Embryonic facial prominence (tissue), 1 donor: ENCODE measurements at regions not wholly inside any gene's neighbourhood (a gene's known extent, or its start where the extent isn't known, plus 50 kb on each side); places are given as distances from the start of the nearest gene placed in this dataset.

Experiments used
- DNase-seq: peaks from one replicate; pipeline ENCODE4 v3.0.0-alpha.2; 2016; ENCODE audit errors: extremely low spot score

DNA sequence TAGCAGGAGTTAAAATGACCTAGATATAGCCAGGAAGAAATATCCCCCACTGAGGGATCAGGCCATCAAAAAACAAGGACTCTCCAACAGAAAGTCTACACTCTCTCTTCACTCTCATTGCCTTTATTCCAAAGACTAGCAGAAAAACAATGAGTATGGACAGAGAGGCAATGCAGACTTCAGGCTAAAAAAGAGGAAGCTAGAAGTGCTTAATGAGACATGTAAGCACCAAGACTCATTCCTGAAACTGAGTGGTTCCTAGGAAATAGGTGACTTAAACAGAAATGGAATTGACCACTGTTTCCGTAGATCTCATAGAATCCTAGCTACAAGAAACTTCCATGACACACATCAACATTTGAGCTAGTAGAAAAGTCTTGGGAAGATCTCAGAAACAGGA is 387.3 kb downstream of the KDM5D start:
- no peak for DNase-seq

DNA sequence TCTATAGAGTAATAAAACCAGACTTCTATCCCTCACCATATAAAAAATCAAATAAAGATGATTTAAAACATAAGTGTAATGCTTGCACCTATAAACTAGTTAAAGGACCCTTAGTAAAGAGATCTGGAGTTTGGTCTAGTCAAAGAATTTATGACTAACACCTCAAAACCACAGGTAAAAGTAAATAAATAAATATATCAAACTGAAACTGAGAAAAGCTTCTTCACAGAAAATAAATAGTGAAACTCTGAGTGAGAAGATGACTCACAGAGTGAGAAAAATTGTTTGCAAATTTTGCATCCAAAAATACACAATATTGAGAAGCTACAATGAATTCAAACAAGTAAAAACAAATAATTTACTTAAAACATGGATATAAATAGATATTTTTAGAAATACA is 387.8 kb downstream of the KDM5D start:
- no peak for DNase-seq

DNA sequence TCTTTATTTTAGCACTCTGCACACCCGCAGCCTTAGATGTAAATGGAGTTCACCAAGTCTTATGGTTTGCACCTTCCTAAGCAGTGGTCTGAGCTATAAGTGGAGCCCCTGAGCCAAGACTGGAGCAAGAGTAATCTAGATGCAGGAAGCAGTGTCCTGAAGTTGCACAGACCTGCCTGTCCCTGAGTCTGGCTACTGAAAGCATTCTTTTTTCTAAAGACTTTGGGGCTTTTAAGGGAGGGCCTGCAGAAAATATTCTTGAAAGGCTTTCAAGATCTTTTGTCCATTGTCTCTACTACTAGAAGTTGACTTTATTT is 389.7 kb downstream of the KDM5D start:
- DNase-seq = no peak

DNA sequence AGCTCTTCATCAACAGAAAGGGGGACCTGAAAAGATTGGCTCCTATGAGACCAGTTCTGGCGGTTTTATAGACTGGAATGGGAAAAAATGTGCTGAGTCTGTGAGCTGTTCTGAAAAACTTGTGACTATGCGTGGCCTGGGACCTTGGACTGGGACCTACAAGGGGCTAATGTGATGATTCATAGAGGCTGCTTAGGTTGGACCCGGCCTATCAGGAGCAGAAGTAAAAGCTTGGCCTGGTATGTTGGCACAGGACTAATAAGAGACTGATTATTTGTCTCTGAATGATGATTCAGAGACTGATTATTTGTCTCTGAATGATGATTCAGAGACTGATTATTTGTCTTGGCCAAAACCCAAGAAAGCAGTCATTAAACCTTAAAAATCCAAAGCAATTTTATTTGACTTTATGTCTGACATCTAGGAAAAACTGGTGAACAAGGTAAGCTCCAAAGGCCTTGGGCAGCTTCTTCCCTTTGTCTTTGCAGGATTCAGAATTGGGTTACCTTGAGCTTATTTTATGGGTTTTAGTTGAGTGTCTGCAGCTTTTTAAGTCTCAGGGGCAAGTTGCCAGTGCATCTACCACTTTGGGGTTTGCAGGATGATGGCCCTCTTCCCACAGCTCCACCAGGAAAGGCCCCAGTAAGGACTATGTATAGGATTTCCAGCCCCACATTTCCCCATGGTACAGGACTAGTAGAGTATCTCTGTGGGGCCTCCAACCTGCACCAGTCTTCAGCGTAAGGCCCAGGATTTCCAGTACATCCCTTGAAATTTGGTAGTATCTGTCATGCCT is 390.3 kb downstream of the KDM5D start:
- DNase-seq = no peak

DNA sequence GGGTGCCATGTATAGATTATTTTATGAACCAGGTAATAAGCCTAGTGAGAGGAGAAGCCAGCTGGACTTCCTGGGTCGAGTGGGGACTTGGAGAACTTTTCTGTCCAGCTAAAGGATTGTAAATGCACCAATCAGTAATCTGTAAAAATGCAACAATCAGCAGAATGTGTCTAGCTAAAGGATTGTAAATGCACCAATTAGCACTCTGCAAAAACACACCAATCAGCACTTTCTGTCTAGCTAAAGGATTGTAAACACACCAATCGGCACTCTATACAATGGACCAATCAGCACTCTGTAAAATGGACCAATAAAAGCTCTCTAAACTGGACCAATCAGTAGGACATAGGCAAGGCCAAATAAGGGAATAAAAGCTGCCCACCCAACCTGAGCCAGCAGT is 392.9 kb downstream of the KDM5D start:
- DNase-seq = no peak

DNA sequence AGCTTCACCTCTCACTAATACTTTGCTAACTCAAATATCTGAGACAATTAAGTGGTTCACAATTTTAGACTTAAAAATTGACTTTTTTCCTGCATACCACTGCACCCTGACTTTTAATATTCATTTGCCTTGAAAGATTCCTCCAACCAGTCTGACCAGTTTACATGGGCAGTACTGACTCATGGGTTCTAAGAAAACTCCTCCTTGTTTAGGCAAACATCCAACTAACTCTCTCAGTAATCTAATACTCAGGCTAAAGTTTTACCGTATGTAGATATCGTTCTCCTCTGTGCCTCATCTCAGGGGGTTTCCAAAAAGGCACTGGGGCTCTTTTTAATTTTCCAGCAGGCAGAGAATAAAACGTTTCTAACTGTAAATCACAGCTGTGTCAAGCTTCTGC is 422.8 kb downstream of the KDM5D start:
- no peak for DNase-seq

DNA sequence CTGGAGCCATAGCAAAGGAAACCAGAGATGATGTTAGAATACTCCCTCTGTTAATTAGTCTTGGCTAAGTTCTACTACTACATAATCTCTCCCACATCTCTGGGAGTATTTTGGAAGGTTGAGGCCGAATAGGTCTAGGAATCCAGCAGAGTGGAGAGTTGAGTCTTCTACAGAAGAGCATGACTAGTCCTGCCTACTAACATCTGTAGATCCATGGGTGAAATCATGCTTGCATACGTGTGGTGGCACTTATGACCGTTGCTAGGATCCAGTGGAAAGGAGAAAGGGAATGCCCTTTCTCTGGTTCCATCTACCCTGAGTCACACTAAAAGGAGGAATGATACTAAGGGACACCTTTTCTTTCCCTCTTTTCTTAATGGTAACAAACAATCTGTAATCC is 425.4 kb downstream of the KDM5D start:
- no peak for DNase-seq

DNA sequence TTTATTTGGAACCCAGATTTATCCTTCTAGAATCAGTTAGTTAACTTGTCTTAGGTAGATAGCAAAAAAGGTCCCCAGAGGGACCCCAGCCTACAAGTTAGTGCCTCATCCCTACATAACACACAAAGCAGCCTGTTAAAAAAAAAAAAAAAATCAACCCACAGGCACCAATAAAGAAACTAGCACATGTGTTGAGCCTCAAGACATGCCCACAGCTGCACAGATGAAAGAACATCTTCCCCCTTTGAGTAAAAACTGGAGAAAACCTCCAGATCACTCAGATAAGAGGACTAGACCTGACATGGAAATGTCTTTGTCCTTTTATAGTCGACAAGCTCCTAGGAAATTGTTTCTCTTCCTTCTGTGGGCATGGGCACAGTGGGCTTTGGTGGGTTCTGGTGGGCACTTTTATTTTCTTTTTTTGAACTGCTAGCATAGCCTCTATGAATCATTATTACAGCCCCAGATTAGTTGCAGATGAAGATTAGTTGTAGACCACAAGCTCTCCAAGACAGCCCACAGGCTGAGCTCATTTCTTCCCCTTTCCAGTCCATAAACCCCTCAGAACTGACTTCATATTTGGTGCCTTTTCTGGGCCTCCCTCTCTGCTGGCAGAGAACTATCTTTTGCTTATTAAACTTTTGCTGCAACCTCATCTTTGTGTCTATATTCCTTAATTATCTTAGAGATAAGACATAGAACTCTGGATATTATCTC is 427.1 kb downstream of the KDM5D start:
- DNase-seq = no peak

DNA sequence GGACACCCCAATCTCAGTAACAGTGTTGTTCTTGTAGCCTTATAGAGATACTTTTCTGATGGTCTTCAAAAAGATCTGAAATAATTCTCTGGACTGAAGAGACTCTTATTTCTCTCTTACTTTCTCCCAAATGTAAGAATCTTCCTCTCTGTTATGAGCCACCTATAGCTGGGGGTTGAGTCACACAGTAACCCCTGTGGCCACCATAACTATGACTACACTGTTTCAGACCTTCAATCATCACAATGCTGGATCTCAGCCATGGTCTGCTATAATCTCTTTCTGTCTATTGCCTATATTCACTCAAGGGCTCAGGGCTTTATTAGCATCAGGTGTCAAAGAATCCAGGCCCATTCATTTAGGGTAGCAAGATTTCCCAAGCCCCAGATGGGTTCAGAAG is 436.9 kb downstream of the KDM5D start:
- DNase-seq = no peak

DNA sequence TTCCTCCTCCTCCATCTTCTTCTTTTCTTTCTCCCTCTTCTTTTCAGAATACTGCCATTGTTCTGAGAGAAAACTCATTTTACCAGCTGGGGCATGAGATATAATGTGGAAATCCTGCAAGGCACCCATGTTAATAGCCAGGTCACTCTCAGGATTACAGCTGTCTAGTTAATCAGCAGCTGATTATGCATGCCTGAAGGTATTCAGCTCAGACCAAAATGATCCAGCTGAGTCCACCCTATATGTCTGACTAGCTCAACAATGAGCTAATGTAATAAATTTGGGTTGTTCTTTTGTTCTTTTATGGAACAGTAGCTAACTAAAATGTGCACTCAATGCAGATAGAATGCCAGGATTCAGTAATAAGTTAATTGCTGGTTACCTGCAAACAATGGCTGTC is 441.4 kb downstream of the KDM5D start:
- no peak for DNase-seq

DNA sequence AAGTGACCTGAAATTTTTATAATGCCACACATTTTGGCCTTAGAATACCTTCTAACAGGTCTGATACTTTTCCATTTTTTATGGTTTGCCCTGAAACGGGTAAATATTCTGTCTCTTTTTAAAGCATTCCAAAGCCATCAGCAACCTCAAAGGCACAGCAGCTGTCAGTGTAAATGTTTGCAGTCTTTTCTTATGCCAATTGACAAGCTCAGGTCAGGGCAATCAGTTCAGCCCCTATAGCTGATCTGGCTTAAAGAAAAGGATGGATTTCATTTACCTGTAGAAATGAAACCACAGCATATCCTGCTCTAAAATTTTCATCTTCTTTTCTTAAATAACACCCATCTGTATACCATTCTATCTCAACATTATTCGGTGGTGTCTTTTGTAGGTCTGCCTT is 453.6 kb downstream of the KDM5D start:
- DNase-seq = no peak

DNA sequence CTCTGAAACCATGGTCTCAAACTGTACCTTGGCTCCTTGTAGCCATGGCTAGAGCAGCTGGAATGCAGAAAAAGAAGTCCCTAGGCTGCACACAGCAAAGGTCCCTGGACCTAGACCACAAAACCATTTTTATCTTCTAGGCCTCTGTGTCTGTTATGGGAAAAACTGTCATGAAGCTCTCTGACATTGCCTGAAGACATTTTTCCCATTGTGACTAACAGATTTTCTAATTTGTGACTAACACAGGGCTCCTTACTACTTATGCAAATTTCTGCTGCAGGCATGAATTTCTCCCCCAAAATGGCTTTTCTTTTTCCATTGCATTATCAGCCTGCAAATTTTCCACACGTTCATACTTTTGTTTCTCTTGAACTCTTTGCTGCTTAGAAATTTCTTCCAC is 470.4 kb downstream of the KDM5D start:
- no peak for DNase-seq

DNA sequence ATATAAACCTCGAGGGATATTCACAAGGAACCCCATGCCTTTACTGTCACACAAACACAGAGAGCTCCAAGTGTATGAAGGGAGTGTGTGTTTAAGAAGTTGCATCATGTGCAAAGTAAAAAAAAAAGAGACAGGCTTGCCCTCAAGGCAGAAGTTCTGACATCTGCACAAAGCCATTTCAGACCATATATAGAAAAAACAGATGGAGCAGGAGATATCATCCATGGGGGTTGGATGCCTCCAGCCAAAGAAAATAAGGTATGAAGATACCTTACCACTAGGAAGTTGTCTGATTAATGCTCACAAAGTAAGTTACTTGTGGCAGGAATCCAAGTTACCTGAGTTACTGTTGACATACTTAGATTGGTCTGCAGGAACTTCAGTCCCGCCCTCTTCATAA is 476.2 kb downstream of the KDM5D start:
- peak; percentile 5 for DNase-seq

DNA sequence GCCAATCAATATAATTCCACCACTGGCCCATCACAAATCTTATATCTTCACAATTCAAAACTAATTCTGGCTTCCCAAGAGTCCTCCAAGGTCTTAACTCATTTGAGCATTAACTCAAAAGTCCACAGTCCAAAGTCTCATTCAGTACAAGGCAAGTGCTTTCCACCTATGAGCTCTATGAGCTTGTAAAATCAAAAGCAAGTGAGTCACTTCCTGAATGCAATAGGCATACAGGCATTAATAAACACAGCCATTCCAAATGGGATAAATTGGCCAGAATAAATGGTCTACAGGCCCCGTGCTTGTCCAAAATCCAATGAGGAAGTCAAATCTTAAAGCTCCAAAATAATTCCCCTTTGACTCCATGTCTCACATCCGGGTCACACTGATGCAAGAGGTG is 479.1 kb downstream of the KDM5D start:
- no peak for DNase-seq

DNA sequence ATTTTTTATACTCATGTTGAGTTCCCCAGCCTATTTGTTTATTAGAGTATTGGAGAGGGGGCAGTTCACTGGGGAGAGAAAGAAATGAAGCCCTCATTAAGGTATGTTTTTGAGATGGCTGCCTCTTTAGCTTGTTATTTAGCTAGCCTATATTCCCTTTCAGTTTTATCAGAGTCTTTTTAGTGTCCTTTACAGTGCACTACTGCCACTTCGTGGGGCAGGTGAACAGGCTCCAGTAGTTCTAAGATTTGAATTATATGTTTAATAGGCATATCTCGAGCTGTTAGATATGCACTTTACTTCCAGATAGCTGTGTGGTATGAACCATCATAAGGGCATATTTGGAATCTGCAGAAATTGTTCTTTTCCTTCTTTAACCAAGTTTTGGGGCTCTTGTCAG is 482.2 kb downstream of the KDM5D start:
- DNase-seq = no peak

DNA sequence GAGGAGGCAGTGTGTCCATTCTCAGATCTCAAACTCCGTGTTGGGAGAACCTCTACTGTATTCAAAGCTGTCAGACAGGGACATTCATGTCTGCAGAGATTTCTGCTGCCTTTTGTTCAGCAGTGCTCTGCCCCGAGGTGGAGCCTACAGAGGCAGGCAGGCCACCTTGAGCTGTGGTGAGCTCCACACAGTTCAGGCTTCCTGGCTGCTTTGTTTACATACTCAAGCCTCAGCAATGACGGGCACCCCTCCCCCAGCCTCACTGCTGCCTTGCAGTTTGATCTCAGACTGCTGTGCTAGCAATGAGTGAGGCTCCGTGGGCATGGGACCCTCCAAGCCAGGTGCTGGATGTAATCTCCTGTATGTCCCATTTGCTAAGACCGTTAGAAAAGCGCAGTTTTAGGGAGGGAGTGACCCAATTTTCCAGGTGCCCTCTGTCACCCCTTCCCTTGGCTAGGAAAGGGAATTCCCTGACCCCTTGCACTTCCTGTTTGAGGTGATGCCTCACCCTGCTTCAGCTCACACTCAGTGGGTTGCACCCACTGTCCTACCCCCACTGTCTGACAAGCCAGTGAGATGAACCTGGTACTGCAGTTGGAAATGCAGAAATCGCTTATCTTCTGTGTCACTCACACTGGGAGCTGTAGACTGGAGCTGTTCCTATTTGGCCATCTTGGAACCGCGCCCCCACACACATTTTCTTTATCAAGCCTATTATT is 458.9 kb upstream of the HSFY2 start:
- DNase-seq = no peak

DNA sequence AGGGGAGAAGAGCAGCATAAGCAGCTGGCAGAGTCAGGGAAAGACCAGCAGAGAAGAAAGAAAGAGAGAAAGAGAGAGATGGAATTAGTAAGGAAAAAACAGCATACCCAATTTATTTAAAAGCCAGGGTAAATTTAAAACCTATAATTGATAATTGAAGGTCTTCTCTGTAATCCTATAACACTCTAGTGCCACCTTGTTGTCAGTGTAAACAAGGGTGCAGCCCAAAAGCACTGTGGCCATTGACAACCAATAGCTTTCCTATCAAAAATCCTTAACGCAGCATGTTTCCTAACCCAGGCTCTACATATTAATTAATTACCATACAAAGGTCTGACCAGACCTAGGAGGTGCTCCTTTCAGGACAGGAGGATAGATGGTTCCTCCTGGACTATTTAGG is 447.2 kb upstream of the HSFY2 start:
- no peak for DNase-seq

DNA sequence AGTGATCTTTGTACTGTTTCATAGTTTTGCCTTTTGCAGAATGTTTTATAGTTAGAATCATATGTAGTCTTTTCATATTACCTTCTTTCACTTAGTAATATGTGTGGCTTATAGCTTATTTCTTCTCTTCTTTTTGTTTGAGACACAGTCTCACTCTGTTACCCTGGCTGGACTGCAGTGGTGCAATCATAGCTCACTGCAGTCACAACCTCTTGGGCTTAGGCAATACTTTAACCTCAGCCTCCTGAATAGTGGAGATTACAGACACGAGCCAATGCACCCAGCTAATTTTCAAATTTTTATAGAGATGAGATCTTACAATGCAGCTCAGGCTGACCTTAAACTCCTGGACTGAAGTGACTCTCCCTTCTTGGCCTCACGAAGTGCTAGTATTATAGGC is 435.4 kb upstream of the HSFY2 start:
- no peak for DNase-seq

DNA sequence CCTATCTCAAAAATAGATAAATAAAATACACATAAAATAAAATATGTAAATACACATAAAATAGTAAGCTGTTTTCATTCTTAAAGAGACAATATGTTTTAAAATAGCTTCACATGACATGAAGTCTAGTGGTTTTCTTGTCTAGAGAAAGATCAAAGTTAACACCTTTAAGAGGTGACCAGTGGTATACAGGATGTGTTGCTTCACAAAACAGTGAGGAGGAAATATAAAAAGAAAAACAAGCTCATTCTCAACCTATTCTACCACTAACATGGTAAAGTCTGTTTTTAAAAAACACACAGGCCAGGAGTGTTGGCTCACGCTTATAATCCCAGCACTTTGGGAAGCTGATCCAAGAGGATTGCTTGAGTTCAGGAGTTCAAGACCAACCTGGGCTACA is 433.5 kb upstream of the HSFY2 start:
- DNase-seq = no peak

DNA sequence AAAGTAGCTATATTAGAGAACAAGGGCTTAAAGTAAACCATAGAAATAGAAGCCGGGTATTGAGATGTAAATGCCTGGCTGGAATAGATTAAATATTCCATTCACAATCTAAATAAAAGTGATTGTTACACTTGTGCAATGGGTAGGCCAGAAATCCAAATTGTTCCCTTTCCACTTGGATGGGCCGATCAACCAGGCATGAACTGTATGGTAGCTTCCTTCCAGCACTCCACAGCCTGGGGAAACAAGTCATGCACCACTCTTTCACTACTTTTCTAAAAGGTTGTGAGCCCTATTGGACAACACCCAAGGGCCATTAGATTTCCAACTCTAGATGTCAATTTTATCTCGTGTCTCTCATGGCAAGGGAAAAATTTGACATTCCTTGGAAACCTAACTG is 407.3 kb upstream of the HSFY2 start:
- DNase-seq = no peak

DNA sequence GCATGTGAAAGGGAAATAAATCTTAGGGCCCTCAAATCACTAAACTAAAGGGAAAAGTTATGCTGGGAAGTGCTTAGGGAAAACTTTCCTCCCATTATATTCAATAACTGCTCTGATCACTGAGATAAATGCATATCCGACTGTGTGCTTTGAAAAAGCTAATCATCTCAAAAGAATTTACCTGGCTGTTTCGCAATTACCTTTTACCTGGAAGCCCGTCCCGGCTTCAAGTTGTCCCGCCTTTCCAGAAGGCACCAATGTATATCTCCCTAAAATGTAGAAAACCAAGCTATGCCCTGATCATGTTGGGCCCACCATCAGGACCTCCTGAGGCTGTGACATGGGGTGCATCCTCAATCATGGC is 394.6 kb upstream of the HSFY2 start:
- DNase-seq = no peak

DNA sequence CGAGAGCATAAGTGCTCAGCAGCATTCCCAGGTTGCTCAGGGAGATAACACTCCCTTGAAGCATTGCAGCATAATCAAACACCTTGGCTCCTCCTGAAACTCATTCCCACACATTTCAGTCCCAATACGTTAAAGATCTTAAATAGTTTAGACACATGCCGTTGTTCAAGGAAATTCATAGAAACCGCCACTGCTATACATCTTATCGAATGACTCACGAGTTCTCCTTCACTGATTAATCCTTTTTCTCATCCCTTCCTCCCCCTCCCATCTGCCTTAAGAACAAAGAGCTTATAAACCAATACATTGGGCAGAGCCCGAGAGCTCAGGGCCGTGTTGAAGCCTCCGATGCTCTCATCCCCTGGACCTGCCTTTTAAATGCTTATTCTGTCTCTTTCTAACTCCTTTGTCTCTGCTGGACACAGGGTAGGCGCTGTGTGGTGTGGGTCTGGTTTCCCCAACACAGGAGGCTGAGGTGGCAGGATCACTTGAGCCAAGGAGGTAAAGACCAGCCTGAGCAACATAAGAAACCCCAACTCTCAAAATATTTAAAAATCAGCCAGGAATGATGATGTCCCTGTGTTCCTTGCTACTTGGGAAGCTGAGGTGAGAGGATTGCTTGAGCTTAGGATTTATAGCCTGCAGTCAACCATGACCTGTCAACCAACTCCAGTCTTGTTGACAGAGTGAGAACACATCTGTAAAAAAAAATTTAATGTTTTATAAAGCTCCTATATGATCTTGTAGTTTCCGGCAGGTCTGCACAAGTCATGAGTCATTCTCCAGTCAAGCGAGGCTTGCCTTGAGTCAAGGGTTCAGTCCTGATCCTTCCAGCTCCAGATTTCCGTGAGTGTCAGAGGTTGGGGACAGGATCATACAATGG is 394.0 kb upstream of the HSFY2 start:
- DNase-seq = no peak
